Effector memory CD8-positive, alpha-beta T cell (primary cell): ENCODE measurements at regions not wholly inside any gene's neighbourhood (a gene's known extent, or its start where the extent isn't known, plus 50 kb on each side); places are given as distances from the start of the nearest gene placed in this dataset.
A peak's percentile ranks its signal among the peaks of the same experiment; 100 is the strongest.

Experiments used
- ATAC-seq: fragments of 150-1000 bp; cut with Tn5 transposase; replicated peaks from 2 replicates; pipeline ENCODE4 v1.10.0; 2021; ENCODE audit warnings: mild to moderate bottlenecking, moderate library complexity
- DNase-seq, 3 experiments: peaks; one replicate each; pipeline ENCODE4 v3.0.0; 2021
- H3K27ac Mint-ChIP-seq, 2 donors: one replicate each; pipeline ENCODE4 v1.8.0; 2022; ENCODE audit warnings: mild to moderate bottlenecking in 2 of 2, mixed read lengths in 2 of 2, moderate library complexity in 2 of 2
- H3K27me3 Mint-ChIP-seq, 2 donors: one replicate each; pipeline ENCODE4 v1.8.0; 2022; ENCODE audit warnings: mixed read lengths in 2 of 2
- H3K36me3 Mint-ChIP-seq: one replicate; pipeline ENCODE4 v1.8.0; 2022; ENCODE audit warnings: mild to moderate bottlenecking, moderate library complexity, mixed read lengths; ENCODE audit not compliant: insufficient read depth
- H3K4me1 Mint-ChIP-seq, 2 donors: one replicate each; pipeline ENCODE4 v1.8.0; 2022; ENCODE audit warnings: low read depth in 2 of 2, mixed read lengths in 2 of 2
- H3K4me3 Mint-ChIP-seq, 2 donors: one replicate each; pipeline ENCODE4 v1.8.0; 2022; ENCODE audit warnings: mild to moderate bottlenecking in 2 of 2, mixed read lengths in 2 of 2, moderate library complexity in 2 of 2
- H3K9me3 Mint-ChIP-seq, 2 donors: one replicate each; pipeline ENCODE4 v1.8.0; 2022; ENCODE audit warnings: mixed read lengths in 2 of 2

GRCh38 chr9:95729046-95729445, 146.4 kb upstream of the ERCC6L2 start:
- DNase-seq (no peak), ATAC-seq (no peak)
- Mint-ChIP-seq H3K4me1 (peaks cover 16 to 26% of the 10 kb centered on the region in 2 donors), H3K36me3 (peaks cover 5% of the 10 kb centered on the region), H3K27ac (no peak overlapping the region), H3K27me3 (peaks cover 9 to 20% of the 10 kb centered on the region in 2 donors), H3K4me3 (no peak overlapping the region), H3K9me3 (peaks cover 4 to 6% of the 10 kb centered on the region in 2 donors)

- Mint-ChIP-seq H3K9me3 (peaks cover 4 to 6% of the 10 kb centered on the region in 2 donors), H3K36me3 (peaks cover 5% of the 10 kb centered on the region), H3K27me3 (peaks cover 9 to 17% of the 10 kb centered on the region in 2 donors), H3K4me3 (no peak overlapping the region), H3K4me1 (peaks cover 21 to 32% of the 10 kb centered on the region in 2 donors), H3K27ac (no peak overlapping the region)
- no peak for ATAC-seq
- DNase-seq: no peak
Measured at GRCh38 chr9:95727947-95728520, 147.5 kb upstream of the ERCC6L2 start.

- H3K27me3 Mint-ChIP-seq: peaks cover under 1 to 9% of the 10 kb centered on the region in 2 donors
- DNase-seq: no peak
- no peak for ATAC-seq
- H3K27ac Mint-ChIP-seq: no peak overlapping the region
- peaks cover 4 to 6% of the 10 kb centered on the region in 2 donors for H3K9me3 Mint-ChIP-seq
- H3K4me3 Mint-ChIP-seq: no peak overlapping the region
- peaks cover 22 to 32% of the 10 kb centered on the region in 2 donors for H3K4me1 Mint-ChIP-seq
- peaks cover 5% of the 10 kb centered on the region for H3K36me3 Mint-ChIP-seq
Measured at GRCh38 chr9:95726756-95727155, 148.7 kb upstream of the ERCC6L2 start.

GRCh38 chr9:95725045-95725444, 150.4 kb upstream of the ERCC6L2 start:
- H3K4me1 Mint-ChIP-seq: peaks cover 22 to 32% of the 10 kb centered on the region in 2 donors
- peaks cover 5% of the 10 kb centered on the region for H3K36me3 Mint-ChIP-seq
- ATAC-seq: no peak
- no peak for DNase-seq
- H3K27ac Mint-ChIP-seq: peak overlapping the region; percentile 71
- peaks cover 4 to 6% of the 10 kb centered on the region in 2 donors for H3K9me3 Mint-ChIP-seq
- peak overlapping the region; percentile 0 to 56 for H3K4me3 Mint-ChIP-seq
- no peaks in the 10 kb centered on the region for H3K27me3 Mint-ChIP-seq

GRCh38 chr9:95724253-95724991, 151.1 kb upstream of the ERCC6L2 start:
- H3K4me1 Mint-ChIP-seq: peaks cover 22 to 32% of the 10 kb centered on the region in 2 donors
- H3K36me3 Mint-ChIP-seq: peaks cover 5% of the 10 kb centered on the region
- DNase-seq (peak; percentile 55 to 70 (median 58)), ATAC-seq (peak; percentile 87)
- peaks cover 4 to 6% of the 10 kb centered on the region in 2 donors for H3K9me3 Mint-ChIP-seq
- H3K4me3 Mint-ChIP-seq: peak overlapping the region; percentile 32 to 56
- H3K27me3 Mint-ChIP-seq: no peaks in the 10 kb centered on the region
- peak overlapping the region; percentile 71 for H3K27ac Mint-ChIP-seq

- Mint-ChIP-seq H3K4me3 (peak overlapping the region in 1 of 2 donors; percentile 20), H3K4me1 (peaks cover 20 to 28% of the 10 kb centered on the region in 2 donors), H3K27me3 (no peaks in the 10 kb centered on the region), H3K27ac (no peak overlapping the region), H3K36me3 (peaks cover 5% of the 10 kb centered on the region), H3K9me3 (peaks cover 7 to 13% of the 10 kb centered on the region in 2 donors)
- no peak for ATAC-seq
- no peak for DNase-seq
Measured at GRCh38 chr9:95722141-95722540, 153.3 kb upstream of the ERCC6L2 start.

- ATAC-seq: no peak
- Mint-ChIP-seq H3K9me3 (peaks cover 7 to 13% of the 10 kb centered on the region in 2 donors), H3K36me3 (peaks cover 5% of the 10 kb centered on the region), H3K27ac (no peak overlapping the region), H3K27me3 (no peaks in the 10 kb centered on the region), H3K4me3 (no peak overlapping the region), H3K4me1 (peaks cover 20 to 25% of the 10 kb centered on the region in 2 donors)
- no peak for DNase-seq
Measured at GRCh38 chr9:95721061-95721531, 154.4 kb upstream of the ERCC6L2 start.

GRCh38 chr9:95720496-95720895, 155.0 kb upstream of the ERCC6L2 start:
- Mint-ChIP-seq H3K27me3 (peaks cover 0 to 2% of the 10 kb centered on the region in 2 donors), H3K27ac (no peak overlapping the region), H3K4me3 (no peak overlapping the region), H3K9me3 (peaks cover 7 to 14% of the 10 kb centered on the region in 2 donors), H3K36me3 (peaks cover 5% of the 10 kb centered on the region), H3K4me1 (peaks cover 20% of the 10 kb centered on the region in 2 donors)
- no peak for DNase-seq
- no peak for ATAC-seq

GRCh38 chr9:95719354-95719753, 156.1 kb upstream of the ERCC6L2 start:
- H3K27ac Mint-ChIP-seq: no peak overlapping the region
- peaks cover 6 to 13% of the 10 kb centered on the region in 2 donors for H3K9me3 Mint-ChIP-seq
- no peak overlapping the region for H3K4me3 Mint-ChIP-seq
- no peak for DNase-seq
- H3K36me3 Mint-ChIP-seq: no peaks in the 10 kb centered on the region
- H3K27me3 Mint-ChIP-seq: peaks cover 0 to 7% of the 10 kb centered on the region in 2 donors
- peaks cover 9 to 12% of the 10 kb centered on the region in 2 donors for H3K4me1 Mint-ChIP-seq
- no peak for ATAC-seq

GRCh38 chr9:95718263-95718662, 157.2 kb upstream of the ERCC6L2 start:
- ATAC-seq (no peak), DNase-seq (no peak)
- Mint-ChIP-seq H3K4me3 (no peak overlapping the region), H3K4me1 (peaks cover 0 to 4% of the 10 kb centered on the region in 2 donors), H3K27ac (no peak overlapping the region), H3K36me3 (no peaks in the 10 kb centered on the region), H3K27me3 (peaks cover 0 to 7% of the 10 kb centered on the region in 2 donors), H3K9me3 (peaks cover 6 to 13% of the 10 kb centered on the region in 2 donors)

- H3K27me3 Mint-ChIP-seq: peaks cover 0 to 7% of the 10 kb centered on the region in 2 donors
- no peak overlapping the region for H3K4me3 Mint-ChIP-seq
- H3K4me1 Mint-ChIP-seq: no peaks in the 10 kb centered on the region
- H3K27ac Mint-ChIP-seq: no peak overlapping the region
- ATAC-seq (no peak), DNase-seq (no peak)
- peaks cover 6 to 13% of the 10 kb centered on the region in 2 donors for H3K9me3 Mint-ChIP-seq
- H3K36me3 Mint-ChIP-seq: no peaks in the 10 kb centered on the region
Measured at GRCh38 chr9:95715868-95716435, 159.5 kb upstream of the ERCC6L2 start.

GRCh38 chr9:95710446-95710845, 165.0 kb upstream of the ERCC6L2 start:
- Mint-ChIP-seq H3K9me3 (peaks cover 4 to 11% of the 10 kb centered on the region in 2 donors), H3K27ac (peak overlapping the region in 1 of 2 donors; percentile 46), H3K36me3 (peaks cover 3% of the 10 kb centered on the region), H3K4me1 (no peaks in the 10 kb centered on the region), H3K4me3 (no peak overlapping the region), H3K27me3 (peaks cover 0 to 4% of the 10 kb centered on the region in 2 donors)
- no peak for ATAC-seq
- DNase-seq: no peak

- H3K4me1 Mint-ChIP-seq: no peaks in the 10 kb centered on the region
- no peak overlapping the region for H3K27ac Mint-ChIP-seq
Measured at GRCh38 chr9:95696701-95697100, 178.8 kb upstream of the ERCC6L2 start.

More at GRCh38 chr9:95696701-95697100, 178.8 kb upstream of the ERCC6L2 start:
- peaks cover 15 to 35% of the 10 kb centered on the region in 2 donors for H3K27me3 Mint-ChIP-seq
- ATAC-seq (no peak), DNase-seq (no peak)
- H3K4me3 Mint-ChIP-seq: no peak overlapping the region
- H3K36me3 Mint-ChIP-seq: peaks cover 3% of the 10 kb centered on the region
- H3K9me3 Mint-ChIP-seq: no peaks in the 10 kb centered on the region
